Right hindlimb (tissue), 1 donor: ENCODE measurements at regions not wholly inside any gene's neighbourhood (a gene's known extent, or its start where the extent isn't known, plus 50 kb on each side); places are given as distances from the start of the nearest gene placed in this dataset.
"Not testable (repeated sequence)": the region's sequence is repeated elsewhere in the genome, so short reads cannot be mapped to it uniquely, and the experiment has no call there.

Experiments
- DNase-seq: peaks from one replicate; pipeline ENCODE4 v3.0.0-alpha.2; 2018

GRCh38 chr9:1505489-1505888, 455.3 kb downstream of the DMRT2 start:
- DNase-seq: no peak

DNA sequence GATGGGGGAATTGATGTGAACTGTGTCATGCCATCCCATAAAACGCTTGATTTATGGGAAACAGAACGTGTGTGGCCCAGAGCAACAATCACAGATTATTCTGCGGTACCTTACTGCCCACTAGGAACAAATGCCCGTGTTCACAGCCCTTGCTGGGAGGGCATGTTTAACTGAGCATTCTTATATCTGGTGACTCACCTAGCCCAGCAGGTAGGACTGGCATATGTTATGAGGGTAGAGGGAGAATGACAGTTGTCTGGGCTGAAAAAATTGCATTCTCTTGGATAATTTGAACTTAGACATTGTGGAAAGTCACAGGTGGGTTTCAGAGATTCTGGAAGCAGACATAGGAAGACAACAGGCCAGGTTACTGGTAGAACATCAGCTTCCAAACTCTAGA, 460.6 kb downstream of the DMRT2 start:
- no peak for DNase-seq

- DNase-seq: no peak
Measured at GRCh38 chr9:1513105-1513504, 462.9 kb downstream of the DMRT2 start.

DNA sequence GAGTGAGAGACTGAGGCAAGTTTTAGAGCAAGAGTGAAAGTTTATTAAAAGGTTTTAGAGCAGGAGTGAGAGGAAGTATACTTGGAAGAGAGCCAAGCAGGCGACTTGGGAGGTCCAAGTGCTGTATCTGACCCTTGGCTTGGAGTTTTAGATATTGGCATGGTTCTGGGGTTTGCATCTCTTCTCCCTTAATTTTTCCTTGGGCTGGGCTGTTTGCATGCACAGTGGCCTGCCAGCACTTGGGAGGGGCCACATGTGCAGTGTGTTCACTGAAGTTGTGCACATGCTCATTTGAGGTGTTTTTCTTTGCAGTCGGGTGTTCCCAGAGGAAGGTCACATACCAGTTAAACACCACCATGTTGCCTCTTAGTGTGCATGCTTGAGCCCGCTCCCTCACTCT, 464.1 kb downstream of the DMRT2 start:
- no peak for DNase-seq

- no peak for DNase-seq
Measured at GRCh38 chr9:1514776-1515363, 464.7 kb downstream of the DMRT2 start.

DNA sequence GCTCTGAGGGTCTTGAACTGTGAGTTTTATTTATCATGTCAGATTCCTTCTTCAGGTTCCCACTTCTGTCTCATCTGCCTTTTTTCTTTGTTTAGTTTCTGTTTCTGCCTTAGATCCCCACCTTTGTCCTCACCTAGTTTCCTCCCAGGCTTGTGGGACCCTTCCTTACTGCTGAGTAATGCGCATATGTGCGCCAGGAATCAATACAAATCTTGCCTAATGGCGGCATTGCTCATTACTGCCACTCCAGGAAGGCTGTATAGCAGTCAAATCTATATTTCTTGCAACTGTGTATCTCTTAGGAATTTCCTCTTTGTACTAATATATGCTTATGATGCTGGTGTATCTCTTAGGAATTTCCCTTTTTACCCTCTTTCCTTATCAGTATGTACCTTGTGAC, 465.4 kb downstream of the DMRT2 start:
- no peak for DNase-seq

DNA sequence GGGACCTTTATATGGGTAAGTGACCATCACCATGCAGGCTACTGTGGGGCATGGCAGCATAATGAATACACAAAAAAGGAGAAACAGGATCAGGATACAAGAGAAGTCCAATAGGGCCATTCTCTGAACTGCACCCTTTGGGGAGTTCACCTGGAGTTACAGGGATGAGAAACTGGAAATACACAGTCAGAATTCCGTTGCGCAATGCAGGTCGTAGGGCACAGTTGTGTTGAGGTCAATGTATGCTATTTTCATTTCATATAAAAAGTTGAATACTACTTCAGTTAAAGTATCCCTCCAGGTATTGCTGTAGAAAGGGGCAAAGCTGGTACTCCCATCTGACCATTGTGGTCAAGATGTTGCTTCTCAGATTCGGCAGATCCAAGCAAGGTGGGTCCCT, 471.4 kb downstream of the DMRT2 start:
- DNase-seq: no peak

DNA sequence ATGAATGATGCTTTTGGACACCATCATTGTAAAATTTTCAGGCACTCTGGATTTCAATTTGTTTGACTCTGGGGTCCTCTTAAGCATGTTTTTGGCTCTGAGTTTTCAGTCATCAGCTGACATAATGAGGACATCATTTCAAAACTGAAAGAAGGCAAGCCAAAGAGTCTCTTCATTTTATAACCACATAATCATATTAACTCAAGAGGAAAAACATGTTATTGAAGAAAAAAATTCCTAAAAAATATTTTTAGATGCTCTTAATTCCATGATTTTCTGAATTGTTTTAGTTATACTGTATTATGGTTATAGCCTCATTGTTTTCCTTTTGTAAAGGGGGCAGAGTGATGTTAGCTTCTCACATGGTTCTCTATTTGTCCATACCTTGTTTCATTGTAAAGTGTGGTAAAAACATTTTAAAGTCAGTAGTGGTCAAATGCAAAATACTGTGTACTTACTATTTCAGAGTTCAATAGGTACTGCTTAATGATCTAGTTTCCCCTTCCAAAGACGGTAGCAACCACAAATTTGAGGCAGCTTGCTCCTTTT, 472.1 kb downstream of the DMRT2 start:
- no peak for DNase-seq

- no peak for DNase-seq
Measured at GRCh38 chr9:1528456-1528855, 478.3 kb downstream of the DMRT2 start.

- peak; percentile 39 for DNase-seq
Measured at GRCh38 chr9:1530696-1531095, 480.5 kb downstream of the DMRT2 start.

- DNase-seq: peak; percentile 72
Measured at GRCh38 chr9:1531424-1531823, 481.3 kb downstream of the DMRT2 start.

DNA sequence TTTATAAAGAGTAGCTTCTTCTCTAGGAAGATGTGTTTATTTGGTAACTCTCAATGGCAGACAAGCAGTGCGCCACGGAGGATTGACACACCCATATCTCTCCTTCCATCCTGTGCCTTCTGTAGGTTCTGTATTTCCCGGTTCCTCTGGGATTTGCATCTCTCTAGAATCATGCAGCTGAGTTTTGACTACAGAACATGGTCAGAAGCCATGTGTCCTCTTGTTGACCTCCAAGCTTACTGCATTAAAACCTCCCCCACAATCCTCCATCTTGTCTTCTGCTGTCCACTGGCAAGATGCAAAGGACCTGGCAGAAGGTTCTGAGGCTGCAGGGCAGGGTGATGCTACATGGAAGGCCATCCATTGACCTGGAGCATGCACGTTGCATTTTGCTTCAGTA, 482.0 kb downstream of the DMRT2 start:
- peak; percentile 51 for DNase-seq

- no peak for DNase-seq
Measured at GRCh38 chr9:1535051-1535450, 480.1 kb upstream of the SMARCA2 start.

DNA sequence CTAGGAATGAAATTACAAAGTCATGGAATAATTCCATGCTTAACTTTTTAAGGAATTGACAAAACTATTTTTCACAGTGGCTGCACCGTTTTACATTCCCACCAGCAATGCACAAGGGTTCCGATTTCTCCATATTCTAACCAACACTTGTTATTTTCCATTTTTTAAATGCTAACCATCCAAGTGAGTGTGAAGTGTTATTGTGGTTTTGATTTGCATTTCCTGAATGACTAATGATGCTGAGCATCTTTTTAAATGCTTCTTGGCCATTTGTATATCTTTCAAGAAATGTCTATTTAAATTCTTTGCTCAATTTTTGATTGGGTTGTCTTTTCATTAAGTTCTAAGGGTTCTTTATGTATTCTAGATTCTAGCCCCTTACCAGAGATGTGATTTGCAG, 479.5 kb upstream of the SMARCA2 start:
- no peak for DNase-seq

- no peak for DNase-seq
Measured at GRCh38 chr9:1536522-1537170, 478.5 kb upstream of the SMARCA2 start.

- no peak for DNase-seq
Measured at GRCh38 chr9:1538301-1538700, 476.8 kb upstream of the SMARCA2 start.

- DNase-seq: no peak
Measured at GRCh38 chr9:1539216-1539615, 475.9 kb upstream of the SMARCA2 start.

GRCh38 chr9:1550636-1551035, 464.5 kb upstream of the SMARCA2 start:
- DNase-seq: no peak

DNA sequence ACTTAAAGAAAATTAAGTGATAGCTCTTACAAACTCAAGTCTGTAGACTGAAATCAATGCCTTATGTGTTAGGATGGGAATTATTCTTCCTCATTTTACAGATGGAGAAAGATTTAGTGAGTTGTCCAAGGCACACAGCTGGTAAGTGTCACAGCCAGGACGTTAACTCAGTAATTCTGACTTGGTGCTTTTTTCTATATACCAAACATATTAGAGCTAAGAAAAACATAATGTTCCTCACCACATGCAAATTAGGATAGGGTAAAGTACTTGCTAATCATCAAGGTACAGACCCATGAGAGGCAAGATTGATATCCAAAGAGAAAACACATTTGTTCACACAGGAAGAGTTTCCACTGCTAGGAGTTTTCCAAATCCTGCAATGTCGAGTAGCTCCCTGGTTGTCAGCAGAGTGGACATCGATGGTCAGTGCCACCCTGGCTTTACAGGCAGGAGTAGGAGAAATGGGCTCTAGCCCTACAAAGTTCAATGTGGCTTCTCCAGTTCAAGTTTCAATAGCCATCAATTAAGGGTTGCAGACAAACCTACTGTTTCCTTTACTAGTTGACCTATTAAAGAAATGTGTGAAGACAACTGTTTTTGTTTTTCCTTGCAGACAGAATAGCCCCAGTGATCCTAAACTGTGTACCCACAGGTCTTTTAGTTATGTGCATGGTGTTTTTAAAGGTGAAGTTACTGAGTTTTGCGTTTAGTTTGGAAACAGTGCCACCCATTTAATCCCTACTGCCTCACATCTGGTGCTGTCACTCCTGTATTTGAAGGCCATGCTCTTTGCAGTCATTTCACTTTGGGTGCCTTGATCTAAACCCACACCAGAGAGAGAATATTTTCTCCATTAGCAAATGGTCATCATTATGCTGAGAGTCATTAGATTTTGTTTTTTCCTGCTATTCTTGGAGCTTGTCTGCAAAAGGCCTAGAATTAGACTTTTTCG, 460.8 kb upstream of the SMARCA2 start:
- no peak for DNase-seq

DNA sequence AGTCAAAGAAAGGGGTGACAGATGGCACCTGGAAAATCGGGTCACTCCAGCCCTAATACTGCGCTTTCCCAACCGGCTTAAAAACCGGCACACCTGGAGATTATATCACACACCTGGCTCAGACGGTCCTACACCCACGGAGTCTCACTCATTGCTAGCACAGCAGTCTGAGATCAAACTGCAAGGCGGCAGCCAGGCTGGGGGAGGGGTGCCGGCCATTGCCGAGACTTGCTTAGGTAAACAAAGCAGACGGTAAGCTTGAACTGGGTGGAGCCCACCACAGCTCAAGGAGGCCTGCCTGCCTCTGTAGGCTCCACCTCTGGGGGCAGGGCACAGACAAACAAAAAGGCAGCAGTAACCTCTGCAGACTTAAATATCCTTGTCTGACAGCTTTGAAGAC, 456.5 kb upstream of the SMARCA2 start:
- DNase-seq: not testable (repeated sequence)

- no peak for DNase-seq
Measured at GRCh38 chr9:1575939-1576338, 439.2 kb upstream of the SMARCA2 start.

DNA sequence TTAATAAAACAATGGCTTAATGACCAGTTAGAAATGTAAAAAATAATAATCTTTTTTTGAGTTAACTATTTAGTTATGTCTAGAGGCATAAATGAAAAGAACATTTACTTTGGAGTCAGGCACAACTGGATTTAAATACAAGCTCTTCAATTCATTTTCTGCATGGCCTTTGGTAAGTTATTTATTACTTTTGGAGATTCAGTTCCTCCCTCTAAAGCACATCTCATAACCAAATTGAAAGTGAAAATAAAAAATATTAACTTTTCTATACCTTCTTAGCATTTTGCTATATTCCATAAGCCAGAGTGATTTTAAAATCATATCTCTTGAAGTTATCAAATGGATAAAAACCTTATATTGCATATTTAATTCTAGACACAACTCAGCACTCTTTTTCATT, 434.9 kb upstream of the SMARCA2 start:
- no peak for DNase-seq

- DNase-seq: no peak
Measured at GRCh38 chr9:1581926-1582325, 433.2 kb upstream of the SMARCA2 start.

DNA sequence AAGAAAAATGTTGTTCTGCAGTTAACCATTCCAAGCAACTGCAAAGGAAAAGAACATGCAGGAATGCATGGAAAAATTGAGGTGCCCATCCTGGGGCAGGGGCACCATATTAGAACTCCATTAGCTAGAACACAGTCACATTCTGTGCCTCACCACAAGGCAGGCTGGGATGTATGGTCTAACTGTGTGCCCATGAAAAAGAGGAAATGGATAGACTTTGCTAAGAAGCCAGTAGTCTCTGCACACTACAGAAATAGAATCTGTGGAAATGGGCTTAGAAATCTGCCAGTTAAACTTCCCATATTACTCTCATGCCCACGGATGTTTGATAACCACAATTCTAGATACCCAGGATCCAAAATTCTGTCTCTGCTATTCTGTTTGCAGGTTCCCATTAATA, 423.8 kb upstream of the SMARCA2 start:
- no peak for DNase-seq
